ENCODE measurements at regions not wholly inside any gene's neighbourhood (a gene's known extent, or its start where the extent isn't known, plus 50 kb on each side); places are given as distances from the start of the nearest gene placed in this dataset.

- Mint-ChIP-seq H3K27me3 (no peaks in the 10 kb centered on the region), H3K36me3 (no peaks in the 10 kb centered on the region), H3K9me3 (ENCODE audit: low read depth) (no peaks in the 10 kb centered on the region), H3K4me1 (ENCODE audit: low read depth) (no peaks in the 10 kb centered on the region), H3K27ac (no peak overlapping the region), H3K4me3 (no peak overlapping the region)
Observed at GRCh38 chr9:86648156-86648827, 294.1 kb upstream of the TUT7 start.

- Mint-ChIP-seq H3K27ac (no peak overlapping the region), H3K9me3 (ENCODE audit: low read depth) (no peaks in the 10 kb centered on the region), H3K36me3 (no peaks in the 10 kb centered on the region), H3K4me1 (ENCODE audit: low read depth) (no peaks in the 10 kb centered on the region), H3K27me3 (no peaks in the 10 kb centered on the region), H3K4me3 (no peak overlapping the region)
Observed at GRCh38 chr9:86645303-86645702, 291.1 kb upstream of the TUT7 start.

GRCh38 chr9:86644675-86645034 lies 290.4 kb upstream of the TUT7 start:
- H3K36me3 Mint-ChIP-seq = no peaks in the 10 kb centered on the region
- H3K27me3 Mint-ChIP-seq = no peaks in the 10 kb centered on the region
- no peak overlapping the region for H3K27ac Mint-ChIP-seq
- no peak overlapping the region for H3K4me3 Mint-ChIP-seq
- no peaks in the 10 kb centered on the region for H3K9me3 Mint-ChIP-seq (ENCODE audit: low read depth)
- no peaks in the 10 kb centered on the region for H3K4me1 Mint-ChIP-seq (ENCODE audit: low read depth)

GRCh38 chr9:86643946-86644674 lies 289.9 kb upstream of the TUT7 start:
- no peak overlapping the region for H3K4me3 Mint-ChIP-seq
- H3K36me3 Mint-ChIP-seq = no peaks in the 10 kb centered on the region
- no peaks in the 10 kb centered on the region for H3K27me3 Mint-ChIP-seq
- H3K4me1 Mint-ChIP-seq (ENCODE audit: low read depth) = no peaks in the 10 kb centered on the region
- no peak overlapping the region for H3K27ac Mint-ChIP-seq
- H3K9me3 Mint-ChIP-seq (ENCODE audit: low read depth) = no peaks in the 10 kb centered on the region

GRCh38 chr9:86642721-86643120 lies 288.5 kb upstream of the TUT7 start:
- no peaks in the 10 kb centered on the region for H3K4me1 Mint-ChIP-seq (ENCODE audit: low read depth)
- H3K27ac Mint-ChIP-seq = no peak overlapping the region
- no peak overlapping the region for H3K4me3 Mint-ChIP-seq
- no peaks in the 10 kb centered on the region for H3K36me3 Mint-ChIP-seq
- H3K27me3 Mint-ChIP-seq = no peaks in the 10 kb centered on the region
- no peaks in the 10 kb centered on the region for H3K9me3 Mint-ChIP-seq (ENCODE audit: low read depth)

- peaks cover 3% of the 10 kb centered on the region for H3K27me3 Mint-ChIP-seq
- H3K36me3 Mint-ChIP-seq = no peaks in the 10 kb centered on the region
- no peaks in the 10 kb centered on the region for H3K4me1 Mint-ChIP-seq (ENCODE audit: low read depth)
- H3K9me3 Mint-ChIP-seq (ENCODE audit: low read depth) = no peaks in the 10 kb centered on the region
- no peak overlapping the region for H3K27ac Mint-ChIP-seq
- no peak overlapping the region for H3K4me3 Mint-ChIP-seq
Observed at GRCh38 chr9:86641970-86642369, 287.8 kb upstream of the TUT7 start.

- H3K27me3 Mint-ChIP-seq = peaks cover 3% of the 10 kb centered on the region
- no peaks in the 10 kb centered on the region for H3K4me1 Mint-ChIP-seq (ENCODE audit: low read depth)
- H3K27ac Mint-ChIP-seq = no peak overlapping the region
- no peaks in the 10 kb centered on the region for H3K9me3 Mint-ChIP-seq (ENCODE audit: low read depth)
- H3K36me3 Mint-ChIP-seq = no peaks in the 10 kb centered on the region
- no peak overlapping the region for H3K4me3 Mint-ChIP-seq
Observed at GRCh38 chr9:86639899-86640379, 285.7 kb upstream of the TUT7 start.

GRCh38 chr9:86639287-86639686 lies 285.1 kb upstream of the TUT7 start:
- Mint-ChIP-seq H3K27me3 (peaks cover 4% of the 10 kb centered on the region), H3K4me3 (no peak overlapping the region), H3K9me3 (ENCODE audit: low read depth) (no peaks in the 10 kb centered on the region), H3K4me1 (ENCODE audit: low read depth) (no peaks in the 10 kb centered on the region), H3K36me3 (no peaks in the 10 kb centered on the region), H3K27ac (no peak overlapping the region)

GRCh38 chr9:86638109-86638508 lies 283.9 kb upstream of the TUT7 start:
- Mint-ChIP-seq H3K9me3 (ENCODE audit: low read depth) (no peaks in the 10 kb centered on the region), H3K36me3 (no peaks in the 10 kb centered on the region), H3K27ac (no peak overlapping the region), H3K27me3 (peaks cover 7% of the 10 kb centered on the region), H3K4me1 (ENCODE audit: low read depth) (no peaks in the 10 kb centered on the region), H3K4me3 (no peak overlapping the region)

GRCh38 chr9:86637515-86637914 lies 283.3 kb upstream of the TUT7 start:
- H3K9me3 Mint-ChIP-seq (ENCODE audit: low read depth) = no peaks in the 10 kb centered on the region
- H3K4me3 Mint-ChIP-seq = no peak overlapping the region
- no peaks in the 10 kb centered on the region for H3K36me3 Mint-ChIP-seq
- peaks cover 7% of the 10 kb centered on the region for H3K27me3 Mint-ChIP-seq
- H3K27ac Mint-ChIP-seq = no peak overlapping the region
- H3K4me1 Mint-ChIP-seq (ENCODE audit: low read depth) = no peaks in the 10 kb centered on the region

GRCh38 chr9:86636519-86636918 lies 282.3 kb upstream of the TUT7 start:
- Mint-ChIP-seq H3K27me3 (peaks cover 7% of the 10 kb centered on the region), H3K4me3 (no peak overlapping the region), H3K4me1 (ENCODE audit: low read depth) (no peaks in the 10 kb centered on the region), H3K36me3 (no peaks in the 10 kb centered on the region), H3K27ac (no peak overlapping the region), H3K9me3 (ENCODE audit: low read depth) (no peaks in the 10 kb centered on the region)

- no peaks in the 10 kb centered on the region for H3K36me3 Mint-ChIP-seq
- H3K4me1 Mint-ChIP-seq (ENCODE audit: low read depth) = no peaks in the 10 kb centered on the region
- H3K27ac Mint-ChIP-seq = no peak overlapping the region
- H3K4me3 Mint-ChIP-seq = no peak overlapping the region
- H3K27me3 Mint-ChIP-seq = peaks cover 7% of the 10 kb centered on the region
- no peaks in the 10 kb centered on the region for H3K9me3 Mint-ChIP-seq (ENCODE audit: low read depth)
Observed at GRCh38 chr9:86636038-86636437, 281.8 kb upstream of the TUT7 start.

GRCh38 chr9:86634501-86634900 lies 280.3 kb upstream of the TUT7 start:
- H3K27me3 Mint-ChIP-seq = peaks cover 7% of the 10 kb centered on the region
- no peaks in the 10 kb centered on the region for H3K4me1 Mint-ChIP-seq (ENCODE audit: low read depth)
- no peak overlapping the region for H3K27ac Mint-ChIP-seq
- H3K36me3 Mint-ChIP-seq = no peaks in the 10 kb centered on the region
- H3K9me3 Mint-ChIP-seq (ENCODE audit: low read depth) = no peaks in the 10 kb centered on the region
- H3K4me3 Mint-ChIP-seq = no peak overlapping the region

- peaks cover 7% of the 10 kb centered on the region for H3K27me3 Mint-ChIP-seq
- H3K4me1 Mint-ChIP-seq (ENCODE audit: low read depth) = no peaks in the 10 kb centered on the region
- no peak overlapping the region for H3K4me3 Mint-ChIP-seq
- H3K36me3 Mint-ChIP-seq = no peaks in the 10 kb centered on the region
- H3K9me3 Mint-ChIP-seq (ENCODE audit: low read depth) = no peaks in the 10 kb centered on the region
- no peak overlapping the region for H3K27ac Mint-ChIP-seq
Observed at GRCh38 chr9:86633945-86634344, 279.7 kb upstream of the TUT7 start.

GRCh38 chr9:86632537-86632936 lies 278.3 kb upstream of the TUT7 start:
- Mint-ChIP-seq H3K9me3 (ENCODE audit: low read depth) (no peaks in the 10 kb centered on the region), H3K4me3 (no peak overlapping the region), H3K36me3 (no peaks in the 10 kb centered on the region), H3K27me3 (peaks cover 7% of the 10 kb centered on the region), H3K27ac (no peak overlapping the region), H3K4me1 (ENCODE audit: low read depth) (no peaks in the 10 kb centered on the region)

GRCh38 chr9:86629530-86629929 lies 275.3 kb upstream of the TUT7 start:
- H3K9me3 Mint-ChIP-seq (ENCODE audit: low read depth) = no peaks in the 10 kb centered on the region
- H3K27ac Mint-ChIP-seq = no peak overlapping the region
- no peaks in the 10 kb centered on the region for H3K4me1 Mint-ChIP-seq (ENCODE audit: low read depth)
- H3K27me3 Mint-ChIP-seq = peaks cover 4% of the 10 kb centered on the region
- H3K36me3 Mint-ChIP-seq = no peaks in the 10 kb centered on the region
- no peak overlapping the region for H3K4me3 Mint-ChIP-seq
